Keratinocyte (primary cell): ENCODE measurements at regions not wholly inside any gene's neighbourhood (a gene's known extent, or its start where the extent isn't known, plus 50 kb on each side); places are given as distances from the start of the nearest gene placed in this dataset.

Experiments
- DNase-seq: peaks from one replicate; pipeline ENCODE4 v3.0.0-alpha.2; 2011; ENCODE audit warnings: low read depth, missing footprints, low spot score
- FAIRE-seq: peaks from 2 replicates; lab custom pipeline; 2011; peaks lifted over from hg19 to GRCh38; lab: Jason Lieb, UNC
- H2AFZ ChIP-seq: 2 replicates; pipeline ENCODE4 v1.6.0; 2012; ENCODE audit warnings: low read length, control low read depth, inconsistent platforms; ENCODE audit not compliant: control insufficient read depth
- H3K27ac ChIP-seq: 2 replicates; pipeline ENCODE4 v1.5.1; 2011; ENCODE audit warnings: low read length; ENCODE audit not compliant: control insufficient read depth, insufficient read depth
- H3K27me3 ChIP-seq: 3 replicates; pipeline ENCODE4 v1.6.0; 2011; ENCODE audit warnings: low read length; ENCODE audit not compliant: control insufficient read depth, insufficient read depth; ENCODE audit errors: extremely low read depth
- H3K36me3 ChIP-seq, 2 experiments: 2 replicates in 1 of 2; 3 replicates in 1 of 2; pipeline ENCODE4 v1.5.1; 2011; ENCODE audit warnings: low read length in 2 of 2, mild to moderate bottlenecking in 1 of 2; ENCODE audit not compliant: control insufficient read depth in 2 of 2, insufficient read depth in 2 of 2; ENCODE audit errors: extremely low read depth in 1 of 2
- H3K4me1 ChIP-seq: 3 replicates; pipeline ENCODE4 v1.5.1; 2011; ENCODE audit warnings: low read length; ENCODE audit not compliant: control insufficient read depth, insufficient read depth; ENCODE audit errors: extremely low read depth
- H3K4me2 ChIP-seq: 3 replicates; pipeline ENCODE4 v1.6.0; 2011; ENCODE audit warnings: low read depth, low read length; ENCODE audit not compliant: control insufficient read depth, insufficient read depth; ENCODE audit errors: extremely low read depth
- H3K4me3 ChIP-seq, 3 experiments: fragments of 200-600 bp in 1 of 3; sonication (generic) in 1 of 3; 2 replicates in 2 of 3; 3 replicates in 1 of 3; pipeline ENCODE4 v1.5.1; 2011 to 2016; ENCODE audit warnings: low read length in 3 of 3, mild to moderate bottlenecking in 3 of 3, control low read depth in 2 of 3, inconsistent platforms in 1 of 3, low read depth in 1 of 3, mixed read lengths in 1 of 3, mixed run types in 1 of 3, moderate library complexity in 1 of 3; ENCODE audit not compliant: control insufficient read depth in 2 of 3, insufficient read depth in 2 of 3; ENCODE audit errors: extremely low read depth in 1 of 3
- H3K79me2 ChIP-seq: 2 replicates; pipeline ENCODE4 v1.6.0; 2012; ENCODE audit warnings: low read length; ENCODE audit not compliant: control insufficient read depth, insufficient read depth
- H3K9ac ChIP-seq: 3 replicates; pipeline ENCODE4 v1.6.0; 2011; ENCODE audit warnings: low read length; ENCODE audit not compliant: control insufficient read depth, insufficient read depth; ENCODE audit errors: extremely low read depth
- H3K9me1 ChIP-seq: 3 replicates; pipeline ENCODE4 v1.6.0; 2011; ENCODE audit warnings: low read length; ENCODE audit not compliant: control insufficient read depth, insufficient read depth; ENCODE audit errors: extremely low read depth
- H3K9me3 ChIP-seq: 2 replicates; pipeline ENCODE4 v1.5.1; 2012; ENCODE audit warnings: low read depth, low read length; ENCODE audit not compliant: control insufficient read depth
- H4K20me1 ChIP-seq: 3 replicates; pipeline ENCODE4 v1.6.0; 2011; ENCODE audit warnings: low read length; ENCODE audit not compliant: control insufficient read depth, insufficient read depth; ENCODE audit errors: extremely low read depth
- CTCF ChIP-seq, 3 experiments: IDR thresholded peaks in 1 of 3; conservative IDR thresholded peaks in 1 of 3; optimal IDR thresholded peaks in 1 of 3; 2 replicates in 2 of 3; 3 replicates in 1 of 3; pipeline versions ENCODE3 to v1.5.1; 2011; ENCODE audit warnings: low read length in 3 of 3, mild to moderate bottlenecking in 3 of 3, moderate library complexity in 2 of 3, control low read depth in 1 of 3, inconsistent platforms in 1 of 3; ENCODE audit not compliant: insufficient read depth in 2 of 3; ENCODE audit errors: extremely low read depth in 1 of 3
- EZH2 ChIP-seq: IDR thresholded peaks from one replicate; pipeline ENCODE4 v1.6.1; 2012; ENCODE audit warnings: inconsistent platforms, mild to moderate bottlenecking, low read length, moderate library complexity
- dilution Hi-C: fragments of 300-500 bp; cut with MboI; formaldehyde crosslinking; loops from one replicate; pipeline ENCODE4 v1.7.0; 2020; ENCODE audit warnings: low sequenced_read_pairs; ENCODE audit not compliant: extremely low pct_ligation_motif_present

- dilution Hi-C loops: no loop called here
- no peaks in the 10 kb centered on the region for H3K27me3 ChIP-seq
Measured at GRCh38 chr7:17595546-17595945, 297.1 kb downstream of the AHR start.

GRCh38 chr7:17598305-17598704, 299.9 kb downstream of the AHR start:
- Histone ChIP-seq H3K79me2 (no peaks in the 10 kb centered on the region), H3K27me3 (no peaks in the 10 kb centered on the region), H3K9me1 (no peaks in the 10 kb centered on the region), H3K27ac (no peak overlapping the region), H3K4me2 (no peak overlapping the region), H3K36me3 (no peaks in the 10 kb centered on the region), H2AFZ (no peak overlapping the region), H3K9me3 (no peaks in the 10 kb centered on the region), H3K4me1 (peaks cover 34% of the 10 kb centered on the region), H3K9ac (no peak overlapping the region), H4K20me1 (no peaks in the 10 kb centered on the region), H3K4me3 (no peak overlapping the region)
- no peak for TF ChIP-seq CTCF (optimal IDR thresholded peaks at IDR 0.05 in 1 of 3, IDR thresholded peaks at IDR 0.05 in 1 of 3, conservative IDR thresholded peaks at IDR 0.05 in 1 of 3; ENCODE audit: extremely low read depth in 1 of 3, insufficient read depth in 2 of 3, low read length in 3 of 3)
- no peak for TF ChIP-seq EZH2
- dilution Hi-C loops: no loop called here
- no peak for FAIRE-seq
- no peak for DNase-seq

More at GRCh38 chr7:17595546-17595945, 297.1 kb downstream of the AHR start:
- H3K27ac ChIP-seq: no peak overlapping the region
- TF ChIP-seq EZH2 (no peak), CTCF (optimal IDR thresholded peaks at IDR 0.05 in 1 of 3, IDR thresholded peaks at IDR 0.05 in 1 of 3, conservative IDR thresholded peaks at IDR 0.05 in 1 of 3; ENCODE audit: extremely low read depth in 1 of 3, insufficient read depth in 2 of 3, low read length in 3 of 3) (no peak)
- DNase-seq (no peak), FAIRE-seq (no peak)
- H3K9me1 ChIP-seq: no peaks in the 10 kb centered on the region
- H3K4me2 ChIP-seq: no peak overlapping the region
- H3K36me3 ChIP-seq: no peaks in the 10 kb centered on the region
- H3K9me3 ChIP-seq: no peaks in the 10 kb centered on the region
- H2AFZ ChIP-seq: no peak overlapping the region
- peaks cover 21% of the 10 kb centered on the region for H3K4me1 ChIP-seq
- H3K9ac ChIP-seq: no peak overlapping the region
- H3K79me2 ChIP-seq: no peaks in the 10 kb centered on the region
- no peak overlapping the region for H3K4me3 ChIP-seq
- no peaks in the 10 kb centered on the region for H4K20me1 ChIP-seq
